Body of pancreas (tissue), 4 donors: ENCODE measurements at regions not wholly inside any gene's neighbourhood (a gene's known extent, or its start where the extent isn't known, plus 50 kb on each side); places are given as distances from the start of the nearest gene placed in this dataset.

Experiments used
- ATAC-seq: fragments of 150-250 bp; one replicate; pipeline ENCODE4 v1.9.1; 2016
- DNase-seq, 4 donors: peaks; one replicate each; pipeline ENCODE4 v3.0.0-alpha.2; 2019
- H3K27ac ChIP-seq, 4 donors: fragments of 200-600 bp; sonication (generic); 1 replicate in 3 of 4; 2 replicates in 1 of 4; pipeline versions ENCODE4 v1.5.1 to v1.6.1; 2016 to 2019; ENCODE audit warnings: mild to moderate bottlenecking in 1 of 4, mixed read lengths in 1 of 4, moderate library complexity in 1 of 4
- H3K27me3 ChIP-seq, 2 donors: fragments of 200-600 bp; sonication (generic); one replicate each; pipeline ENCODE4 v1.6.0; 2016; ENCODE audit warnings: mild to moderate bottlenecking in 1 of 2
- H3K36me3 ChIP-seq, 2 donors: fragments of 200-600 bp; sonication (generic); replicated peaks in 1 of 2; 2 replicates each; pipeline ENCODE4 v1.5.1; 2016; ENCODE audit warnings: low read depth in 2 of 2; ENCODE audit not compliant: insufficient read depth in 1 of 2
- H3K4me1 ChIP-seq: fragments of 200-600 bp; sonication (generic); one replicate; pipeline ENCODE4 v1.6.0; 2016
- H3K4me3 ChIP-seq, 2 donors: fragments of 200-600 bp; sonication (generic); 1 replicate in 1 of 2; 2 replicates in 1 of 2; pipeline ENCODE4 v1.5.1; 2016 to 2019
- H3K9me3 ChIP-seq, 3 donors: fragments of 200-600 bp; sonication (generic); 1 replicate in 2 of 3; 2 replicates in 1 of 3; pipeline ENCODE4 v1.5.1; 2016
- CTCF ChIP-seq, 7 experiments: fragments of 450-650 bp in 4 of 7; fragments of 200-600 bp in 3 of 7; sonication (generic) in 3 of 7; IDR thresholded peaks; one replicate each; pipeline ENCODE4 v1.5.1; 2016 to 2019; ENCODE audit warnings: antibody characterized with exemption in 7 of 7
- POLR2A ChIP-seq, 3 donors: fragments of 450-650 bp; IDR thresholded peaks; one replicate each; pipeline ENCODE4 v1.6.1; 2016; ENCODE audit warnings: antibody characterized with exemption in 3 of 3, mild to moderate bottlenecking in 2 of 3
- WGBS, 2 donors: methylation state at CpG; one replicate each; pipeline ENCODE4 v1.1.5; 2017; 5-methylcytosine and 5-hydroxymethylcytosine counted together
- intact Hi-C: fragments of 100-400 bp; cut with DNase I; formaldehyde crosslinking; loops from one replicate; pipeline ENCODE4 v1.15.1; 2023

- Histone ChIP-seq H3K27ac (no peak overlapping the region), H3K4me1 (no peaks in the 10 kb centered on the region)
Measured at GRCh38 chr17:5973410-5973809, 96.8 kb upstream of the WSCD1 start.

GRCh38 chr17:5975661-5976060, 94.5 kb upstream of the WSCD1 start:
- H3K4me1 ChIP-seq: no peaks in the 10 kb centered on the region
- no peak for DNase-seq
- no peak overlapping the region for H3K27ac ChIP-seq
- no peaks in the 10 kb centered on the region for H3K27me3 ChIP-seq
- peaks cover 0 to 16% (median 0%) of the 10 kb centered on the region in 3 donors for H3K9me3 ChIP-seq
- no peak for ATAC-seq
- TF ChIP-seq CTCF (IDR thresholded peaks at IDR 0.05) (no peak), POLR2A (IDR thresholded peaks at IDR 0.05) (no peak)
- H3K36me3 ChIP-seq: no peaks in the 10 kb centered on the region
- H3K4me3 ChIP-seq: no peak overlapping the region
- 27 to 29% methylated on average over 3 of the region's 3 CpGs for WGBS, 2 donors
- intact Hi-C loops: no loop called here

More at GRCh38 chr17:5973410-5973809, 96.8 kb upstream of the WSCD1 start:
- 55 to 75% methylated on average over 1 to 3 of the region's 3 CpGs for WGBS, 2 donors
- Histone ChIP-seq H3K36me3 (no peaks in the 10 kb centered on the region), H3K4me3 (no peak overlapping the region), H3K9me3 (peaks cover 0 to 16% (median 0%) of the 10 kb centered on the region in 3 donors), H3K27me3 (no peaks in the 10 kb centered on the region)
- DNase-seq (no peak), ATAC-seq (no peak)
- intact Hi-C loops: no loop called here
- no peak for TF ChIP-seq POLR2A (IDR thresholded peaks at IDR 0.05)

GRCh38 chr17:5976251-5976650, 93.9 kb upstream of the WSCD1 start:
- intact Hi-C loops: no loop called here
- Histone ChIP-seq H3K4me3 (no peak overlapping the region), H3K27me3 (no peaks in the 10 kb centered on the region), H3K4me1 (no peaks in the 10 kb centered on the region), H3K36me3 (no peaks in the 10 kb centered on the region), H3K9me3 (peaks cover 0 to 16% (median 0%) of the 10 kb centered on the region in 3 donors), H3K27ac (no peak overlapping the region)
- 20 to 22% methylated on average over 4 to 6 of the region's 6 CpGs for WGBS, 2 donors
- no peak for ATAC-seq
- TF ChIP-seq CTCF (IDR thresholded peaks at IDR 0.05): no peak
- no peak for TF ChIP-seq POLR2A (IDR thresholded peaks at IDR 0.05)
- DNase-seq: no peak

GRCh38 chr17:5978496-5978895, 91.7 kb upstream of the WSCD1 start:
- Histone ChIP-seq H3K27me3 (no peaks in the 10 kb centered on the region), H3K9me3 (peaks cover 0 to 7% (median 0%) of the 10 kb centered on the region in 3 donors), H3K27ac (no peak overlapping the region), H3K4me3 (no peak overlapping the region), H3K36me3 (no peaks in the 10 kb centered on the region), H3K4me1 (no peaks in the 10 kb centered on the region)
- TF ChIP-seq CTCF (IDR thresholded peaks at IDR 0.05) (no peak), POLR2A (IDR thresholded peaks at IDR 0.05) (no peak)
- no peak for DNase-seq
- no peak for ATAC-seq
- 44 to 46% methylated on average over 5 to 7 of the region's 7 CpGs for whole genome bisulfite sequencing, 2 donors
- intact Hi-C loops: no loop called here

GRCh38 chr17:5980941-5981340, 89.2 kb upstream of the WSCD1 start:
- WGBS, 2 donors: 61 to 64% methylated on average over 6 of the region's 6 CpGs
- no peak overlapping the region for H3K4me3 ChIP-seq
- no peaks in the 10 kb centered on the region for H3K27me3 ChIP-seq
- TF ChIP-seq POLR2A (IDR thresholded peaks at IDR 0.05): no peak
- no peak for TF ChIP-seq CTCF (IDR thresholded peaks at IDR 0.05)
- H3K36me3 ChIP-seq: no peaks in the 10 kb centered on the region
- no peak for ATAC-seq
- H3K9me3 ChIP-seq: no peaks in the 10 kb centered on the region
- no peak overlapping the region for H3K27ac ChIP-seq
- H3K4me1 ChIP-seq: no peaks in the 10 kb centered on the region
- intact Hi-C loops: no loop called here
- no peak for DNase-seq
